ENCODE measurements at regions not wholly inside any gene's neighbourhood (a gene's known extent, or its start where the extent isn't known, plus 50 kb on each side); places are given as distances from the start of the nearest gene placed in this dataset.

- no peak for TF ChIP-seq WRNIP1 (IDR thresholded peaks at IDR 0.05; ENCODE audit: borderline replicate concordance, low read depth, low read length)
These were observed 87.0 kb downstream of the FAT4 start (continued) for GRCh38 chr4:125401784-125402183.

- FAIRE-seq, result no peak
- no peaks in the 10 kb centered on the region for H3K79me2 ChIP-seq (ENCODE audit: control insufficient read depth, insufficient read depth, low read length)
- SMC1A ChIA-PET (ENCODE audit: uncharacterized antibody, unreplicated experiment), result no interaction called here
- H3K27ac ChIP-seq (ENCODE audit: control insufficient read depth, insufficient read depth), result no peak overlapping the region
- RAD21 ChIA-PET (ENCODE audit: unreplicated experiment), result no interaction called here
- WGBS (ENCODE audit: insufficient coverage, insufficient replicate concordance, low lambda C conversion rate, missing lambda C conversion rate), result 2% methylated on average over 2 of the region's 2 CpGs
- H4K20me1 ChIP-seq (ENCODE audit: control insufficient read depth, insufficient read depth), result no peaks in the 10 kb centered on the region
- no peak overlapping the region for H2AFZ ChIP-seq (ENCODE audit: control insufficient read depth, low read depth, low read length)
- no peak overlapping the region for H3K4me2 ChIP-seq (ENCODE audit: control insufficient read depth, insufficient read depth)
- H3K9me3 ChIP-seq (replicated peaks; ENCODE audit: control insufficient read depth, insufficient read depth, low read length), result no peaks in the 10 kb centered on the region
- no peak for TF ChIP-seq NR2C1 (IDR thresholded peaks at IDR 0.05)
- TF ChIP-seq NFXL1 (IDR thresholded peaks at IDR 0.05; ENCODE audit: borderline replicate concordance), result no peak
- no peak for TF ChIP-seq MEF2A (IDR thresholded peaks at IDR 0.05; ENCODE audit: insufficient read depth, low read depth, low read length)
- no peak for TF ChIP-seq CREB1 (IDR thresholded peaks at IDR 0.05; ENCODE audit: low read depth)
- TF ChIP-seq DPF2 (IDR thresholded peaks at IDR 0.05), result no peak
- no peak for TF ChIP-seq ZBTB4 (CRISPR knock-in tag; IDR thresholded peaks at IDR 0.05)
- TF ChIP-seq CTCF (IDR thresholded peaks at IDR 0.05 in 2 of 3, conservative IDR thresholded peaks at IDR 0.05 in 1 of 3; ENCODE audit: control insufficient read depth in 2 of 3, extremely low read depth in 1 of 3, insufficient read depth in 1 of 3, low read depth in 3 of 3, low read length in 3 of 3), result no peak
- no peak for TF ChIP-seq SPI1 (IDR thresholded peaks at IDR 0.05; ENCODE audit: borderline replicate concordance, insufficient read depth, low read depth, low read length)
- H3K9ac ChIP-seq (ENCODE audit: control insufficient read depth, insufficient read depth, low read length), result no peak overlapping the region
- POLR2A ChIA-PET, result no interaction called here
- no peak for DNase-seq (ENCODE audit: low read depth, low spot score)
- CTCF ChIA-PET, result no interaction called here
- intact Hi-C loops (cut with micrococcal nuclease; ENCODE audit: unreplicated experiment), result no loop called here
- in situ Hi-C loops (cut with MboI), result no loop called here
- no TSS peak for BruUV-seq (replicated peaks)
- ATAC-seq, result no peak
- H3K36me3 ChIP-seq (ENCODE audit: control insufficient read depth in 2 of 2, insufficient read depth in 2 of 2, low read length in 1 of 2), result no peaks in the 10 kb centered on the region
- H3K4me3 ChIP-seq, result no peak overlapping the region
- H3K4me1 ChIP-seq (ENCODE audit: control insufficient read depth, insufficient read depth, low read length), result no peaks in the 10 kb centered on the region
- H3K27me3 ChIP-seq (replicated peaks in 1 of 2; ENCODE audit: control insufficient read depth in 2 of 2, insufficient read depth in 2 of 2, low read length in 1 of 2), result no peaks in the 10 kb centered on the region
These were observed 105.8 kb downstream of the FAT4 start for GRCh38 chr4:125420526-125420925.
